GM21723 (cell line): ENCODE measurements at regions not wholly inside any gene's neighbourhood (a gene's known extent, or its start where the extent isn't known, plus 50 kb on each side); places are given as distances from the start of the nearest gene placed in this dataset.
"Not testable (repeated sequence)": the region's sequence is repeated elsewhere in the genome, so short reads cannot be mapped to it uniquely, and the experiment has no call there.

Source experiments
- ATAC-seq: cut with Tn5 transposase; IDR thresholded peaks from one replicate; pipeline ENCODE4 v1.9.1; 2021; ENCODE audit warnings: mild to moderate bottlenecking, moderate library complexity; ENCODE audit not compliant: unreplicated experiment

- ATAC-seq: no peak
Observed at GRCh38 chr5:125481506-125482465, 735.3 kb upstream of the ZNF608 start.

DNA sequence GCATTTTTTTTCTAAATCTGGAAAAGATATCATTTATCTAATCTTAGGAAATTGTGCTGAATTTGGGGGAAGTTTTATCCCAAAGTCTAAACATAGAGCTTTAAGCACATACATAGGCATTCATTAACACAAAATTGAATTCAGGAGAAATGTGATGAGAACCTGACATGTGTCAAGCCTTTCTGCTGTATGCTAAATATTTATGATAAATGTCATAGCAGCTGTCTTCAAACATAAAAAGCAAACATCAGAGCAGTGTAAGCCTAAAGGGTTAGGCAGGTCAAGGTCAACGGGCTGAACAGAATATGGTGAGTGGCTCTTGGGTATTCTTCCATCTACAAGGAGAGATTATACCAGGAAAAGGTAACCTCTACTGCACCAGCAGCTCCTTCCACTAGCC lies 737.2 kb upstream of the ZNF608 start:
- ATAC-seq: no peak

DNA sequence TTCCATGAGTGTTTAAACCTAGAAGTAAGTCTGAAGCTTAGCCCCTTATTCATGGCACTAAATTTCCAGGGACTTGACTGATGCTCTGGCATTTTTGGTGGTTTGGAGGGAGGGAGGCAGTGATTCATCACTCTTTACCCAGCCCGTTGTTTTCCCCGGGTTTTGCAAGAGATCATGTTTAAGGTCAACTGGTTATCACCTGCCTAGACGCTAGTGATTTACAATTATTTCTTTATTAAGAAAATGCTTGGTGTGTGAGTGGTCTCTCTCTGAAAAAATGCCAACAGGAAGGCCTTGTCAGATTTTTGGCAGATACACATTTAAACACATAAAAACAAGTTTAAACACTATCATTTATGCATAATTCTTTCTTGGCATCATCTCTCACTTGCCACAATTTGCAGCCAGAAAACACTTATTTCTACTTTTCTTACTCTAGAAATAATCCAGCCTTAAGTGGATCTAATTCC lies 737.9 kb upstream of the ZNF608 start:
- ATAC-seq: no peak

GRCh38 chr5:125484742-125485641 lies 738.6 kb upstream of the ZNF608 start:
- ATAC-seq: no peak

DNA sequence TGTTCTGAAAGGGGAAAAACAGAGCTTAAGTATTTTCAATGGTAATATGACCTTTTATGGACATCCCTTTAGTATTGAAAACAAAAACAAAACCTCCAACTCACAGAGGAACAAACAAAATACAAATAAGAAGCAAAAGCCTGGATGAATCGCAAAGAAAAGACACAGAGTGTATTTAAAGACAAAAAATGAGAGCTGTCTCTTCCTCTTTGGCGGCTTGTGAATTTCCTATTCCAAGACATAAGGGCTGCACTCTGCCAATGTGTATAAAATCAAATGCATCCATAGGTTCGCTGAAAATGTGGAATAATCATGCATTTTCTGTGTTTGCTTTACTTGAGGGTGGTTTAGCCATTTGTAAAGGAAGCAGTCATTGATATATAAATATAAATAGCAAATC lies 739.3 kb upstream of the ZNF608 start:
- no peak for ATAC-seq

DNA sequence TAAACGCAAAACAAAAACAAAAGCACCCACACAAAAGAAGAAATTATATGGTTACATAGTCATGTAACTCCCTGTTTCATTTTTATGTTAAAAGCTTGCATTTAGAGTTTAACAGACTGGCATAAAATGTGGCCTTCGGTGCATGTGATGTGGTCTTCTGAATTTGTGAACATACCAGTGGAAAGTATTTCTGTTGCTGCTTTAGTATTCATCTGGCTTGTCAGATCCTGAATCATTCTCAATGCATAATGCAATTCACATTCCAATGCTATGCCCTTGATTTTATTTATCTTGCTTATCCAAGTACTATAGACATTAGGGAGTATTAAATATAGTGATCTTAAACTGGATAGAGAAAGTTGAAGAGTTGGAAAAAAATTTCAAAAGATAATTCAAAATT lies 740.2 kb upstream of the ZNF608 start:
- ATAC-seq: no peak

GRCh38 chr5:125487231-125487630 lies 740.8 kb upstream of the ZNF608 start:
- ATAC-seq: no peak

DNA sequence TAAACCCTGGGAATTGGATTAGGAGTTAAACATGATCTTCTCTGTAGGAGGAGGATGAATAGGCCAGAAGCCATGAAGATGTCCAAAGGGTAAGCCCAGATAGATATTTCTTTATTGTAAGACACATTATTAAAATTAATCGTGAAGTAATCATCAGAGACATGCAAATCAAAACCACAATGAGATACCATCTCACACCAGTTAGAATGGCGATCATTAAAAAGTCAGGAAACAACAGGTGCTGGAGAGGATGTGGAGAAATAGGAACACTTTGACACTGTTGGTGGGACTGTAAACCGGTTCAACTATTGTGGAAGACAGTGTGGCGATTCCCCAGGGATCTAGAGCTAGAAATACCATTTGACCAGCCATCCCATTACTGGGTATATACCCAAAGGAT lies 741.2 kb upstream of the ZNF608 start:
- ATAC-seq: not testable (repeated sequence)

DNA sequence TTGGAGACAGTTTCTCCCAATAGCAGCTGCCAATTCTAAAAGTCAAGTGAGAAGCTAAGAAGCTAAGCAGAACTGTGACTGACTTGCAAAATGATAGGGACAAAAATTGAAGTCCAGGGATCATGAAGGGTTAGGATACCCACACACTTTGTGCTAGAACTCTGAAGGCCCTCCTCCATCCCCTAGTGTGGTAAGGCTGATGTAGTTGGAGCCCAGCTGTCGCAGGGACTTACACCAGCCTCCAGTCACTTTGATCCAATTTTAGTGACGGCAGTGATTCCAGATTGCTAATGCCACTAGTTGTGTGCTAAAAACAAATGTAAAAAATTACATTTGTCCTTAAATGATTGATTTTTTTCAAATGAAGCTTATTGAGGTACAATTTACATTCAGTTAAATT lies 742.7 kb upstream of the ZNF608 start:
- no peak for ATAC-seq

GRCh38 chr5:125491986-125492492 lies 745.6 kb upstream of the ZNF608 start:
- ATAC-seq: no peak

GRCh38 chr5:125492977-125493376 lies 746.5 kb upstream of the ZNF608 start:
- no peak for ATAC-seq

GRCh38 chr5:125496393-125496792 lies 750.0 kb upstream of the ZNF608 start:
- no peak for ATAC-seq

DNA sequence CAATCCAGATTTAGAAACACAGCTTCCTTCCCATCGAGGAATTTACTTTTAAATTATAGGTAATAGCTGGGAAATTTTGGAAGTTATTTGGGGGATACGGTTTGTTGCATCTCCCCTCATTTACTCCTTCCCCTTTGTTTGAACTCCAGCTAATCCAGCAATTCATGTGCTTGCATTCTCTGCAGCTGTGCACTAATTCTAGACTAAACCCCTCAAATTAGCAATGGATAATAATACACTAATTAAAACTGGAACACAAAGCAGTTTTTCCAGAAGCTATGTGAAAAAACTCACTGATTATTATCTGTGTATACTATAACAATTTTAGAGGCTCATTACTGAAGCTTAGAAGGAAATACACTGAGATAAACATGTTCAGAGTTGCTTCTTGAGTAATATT lies 751.2 kb upstream of the ZNF608 start:
- no peak for ATAC-seq

DNA sequence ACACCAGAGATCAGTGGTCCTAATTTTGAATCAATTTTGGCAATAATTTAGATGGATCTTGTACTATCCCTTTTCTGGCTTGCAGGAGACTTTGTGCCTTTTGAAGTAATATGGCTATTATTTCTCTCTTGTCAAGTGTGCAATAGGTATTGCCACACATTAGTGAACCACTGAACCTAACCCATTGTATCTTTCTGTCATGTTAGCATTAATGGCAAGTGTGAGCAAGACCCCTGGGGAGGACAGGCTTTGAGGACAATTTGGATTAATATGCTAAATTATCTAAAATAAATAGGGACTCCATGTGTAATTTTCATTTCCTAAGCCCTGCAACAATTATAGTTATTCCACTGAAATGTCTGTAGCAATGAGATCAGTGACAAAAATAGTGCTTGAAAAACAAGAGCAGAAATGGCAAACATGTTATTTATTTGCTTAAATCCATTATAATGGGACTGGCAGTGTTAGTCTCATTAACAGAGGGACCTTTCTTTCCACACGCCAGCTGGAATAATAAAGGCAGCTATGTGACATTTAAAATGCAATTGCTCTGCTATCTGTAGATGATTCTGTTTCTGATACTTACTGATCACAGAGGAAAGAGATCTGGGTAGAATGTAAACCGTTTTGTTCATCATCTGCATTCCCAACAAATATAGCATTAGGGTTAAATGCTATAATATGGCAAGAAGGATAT lies 753.3 kb upstream of the ZNF608 start:
- ATAC-seq: no peak

GRCh38 chr5:125501396-125501795 lies 755.0 kb upstream of the ZNF608 start:
- no peak for ATAC-seq

DNA sequence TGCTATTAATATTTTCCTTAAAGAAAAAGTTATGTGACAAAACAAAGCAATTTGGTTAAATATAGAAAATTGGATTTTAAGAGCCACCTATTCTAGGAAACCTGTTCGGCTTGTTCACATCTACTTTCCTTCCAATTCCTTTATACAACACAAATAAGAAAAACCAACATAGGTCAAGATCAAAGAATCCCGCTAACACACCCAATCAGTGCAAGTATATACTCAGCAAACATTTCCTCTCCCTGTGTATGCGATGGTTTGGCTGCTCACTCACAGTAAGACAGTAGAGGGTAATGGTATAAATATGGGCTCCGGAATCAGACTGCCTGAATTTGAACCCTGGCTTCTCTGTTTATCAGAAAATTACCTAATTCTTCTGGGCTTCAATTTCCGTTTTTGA lies 757.5 kb upstream of the ZNF608 start:
- ATAC-seq: no peak

DNA sequence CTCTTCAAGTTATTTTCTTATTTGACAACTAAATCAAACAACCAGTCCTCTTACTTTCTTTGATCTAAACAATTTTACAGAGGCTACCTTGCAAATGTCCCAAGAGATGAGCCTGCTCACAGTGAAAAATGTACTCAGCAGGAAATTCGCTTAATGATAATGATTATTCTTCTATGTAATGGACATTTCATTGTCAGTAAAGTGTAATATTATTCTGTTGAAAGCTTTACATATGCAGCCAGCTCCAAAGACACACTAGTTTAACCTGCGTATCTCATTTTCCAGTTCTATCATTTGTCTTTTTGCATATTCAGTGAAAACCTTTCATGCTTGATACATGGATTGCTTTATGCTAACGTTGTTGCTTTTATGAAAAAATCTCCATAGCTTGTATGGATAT lies 758.7 kb upstream of the ZNF608 start:
- ATAC-seq: no peak

DNA sequence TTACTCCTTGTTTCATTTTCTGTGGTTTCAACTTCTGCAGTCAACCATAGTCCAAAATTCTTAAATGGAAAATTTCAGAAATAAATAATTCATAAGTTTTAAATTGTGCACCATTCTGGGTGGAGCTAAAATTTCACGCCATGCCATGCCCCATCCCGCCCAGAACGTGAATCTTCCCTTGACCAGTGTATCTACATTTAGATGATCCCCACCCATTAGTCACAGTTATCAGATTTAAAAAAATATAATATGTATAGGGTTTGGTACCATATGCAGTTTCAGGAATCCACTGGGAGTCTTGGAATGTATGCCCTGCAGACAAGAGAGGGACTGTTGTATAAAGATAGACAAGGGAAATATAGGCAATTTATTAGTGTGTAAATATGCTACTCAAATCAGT lies 759.7 kb upstream of the ZNF608 start:
- ATAC-seq: no peak

- ATAC-seq: no peak
Observed at GRCh38 chr5:125508225-125508624, 761.8 kb upstream of the ZNF608 start.

GRCh38 chr5:125510651-125511050 lies 764.2 kb upstream of the ZNF608 start:
- ATAC-seq: no peak
